ENCODE measurements at regions not wholly inside any gene's neighbourhood (a gene's known extent, or its start where the extent isn't known, plus 50 kb on each side); places are given as distances from the start of the nearest gene placed in this dataset.

- no TSS peak for BruUV-seq (replicated peaks)
- no peak for DNase-seq (ENCODE audit: low read depth, low spot score)
- TF ChIP-seq, protein P1, sequence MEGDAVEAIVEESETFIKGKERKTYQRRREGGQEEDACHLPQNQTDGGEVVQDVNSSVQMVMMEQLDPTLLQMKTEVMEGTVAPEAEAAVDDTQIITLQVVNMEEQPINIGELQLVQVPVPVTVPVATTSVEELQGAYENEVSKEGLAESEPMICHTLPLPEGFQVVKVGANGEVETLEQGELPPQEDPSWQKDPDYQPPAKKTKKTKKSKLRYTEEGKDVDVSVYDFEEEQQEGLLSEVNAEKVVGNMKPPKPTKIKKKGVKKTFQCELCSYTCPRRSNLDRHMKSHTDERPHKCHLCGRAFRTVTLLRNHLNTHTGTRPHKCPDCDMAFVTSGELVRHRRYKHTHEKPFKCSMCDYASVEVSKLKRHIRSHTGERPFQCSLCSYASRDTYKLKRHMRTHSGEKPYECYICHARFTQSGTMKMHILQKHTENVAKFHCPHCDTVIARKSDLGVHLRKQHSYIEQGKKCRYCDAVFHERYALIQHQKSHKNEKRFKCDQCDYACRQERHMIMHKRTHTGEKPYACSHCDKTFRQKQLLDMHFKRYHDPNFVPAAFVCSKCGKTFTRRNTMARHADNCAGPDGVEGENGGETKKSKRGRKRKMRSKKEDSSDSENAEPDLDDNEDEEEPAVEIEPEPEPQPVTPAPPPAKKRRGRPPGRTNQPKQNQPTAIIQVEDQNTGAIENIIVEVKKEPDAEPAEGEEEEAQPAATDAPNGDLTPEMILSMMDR (IDR thresholded peaks at IDR 0.05) = no peak
- TF ChIP-seq, protein P2, sequence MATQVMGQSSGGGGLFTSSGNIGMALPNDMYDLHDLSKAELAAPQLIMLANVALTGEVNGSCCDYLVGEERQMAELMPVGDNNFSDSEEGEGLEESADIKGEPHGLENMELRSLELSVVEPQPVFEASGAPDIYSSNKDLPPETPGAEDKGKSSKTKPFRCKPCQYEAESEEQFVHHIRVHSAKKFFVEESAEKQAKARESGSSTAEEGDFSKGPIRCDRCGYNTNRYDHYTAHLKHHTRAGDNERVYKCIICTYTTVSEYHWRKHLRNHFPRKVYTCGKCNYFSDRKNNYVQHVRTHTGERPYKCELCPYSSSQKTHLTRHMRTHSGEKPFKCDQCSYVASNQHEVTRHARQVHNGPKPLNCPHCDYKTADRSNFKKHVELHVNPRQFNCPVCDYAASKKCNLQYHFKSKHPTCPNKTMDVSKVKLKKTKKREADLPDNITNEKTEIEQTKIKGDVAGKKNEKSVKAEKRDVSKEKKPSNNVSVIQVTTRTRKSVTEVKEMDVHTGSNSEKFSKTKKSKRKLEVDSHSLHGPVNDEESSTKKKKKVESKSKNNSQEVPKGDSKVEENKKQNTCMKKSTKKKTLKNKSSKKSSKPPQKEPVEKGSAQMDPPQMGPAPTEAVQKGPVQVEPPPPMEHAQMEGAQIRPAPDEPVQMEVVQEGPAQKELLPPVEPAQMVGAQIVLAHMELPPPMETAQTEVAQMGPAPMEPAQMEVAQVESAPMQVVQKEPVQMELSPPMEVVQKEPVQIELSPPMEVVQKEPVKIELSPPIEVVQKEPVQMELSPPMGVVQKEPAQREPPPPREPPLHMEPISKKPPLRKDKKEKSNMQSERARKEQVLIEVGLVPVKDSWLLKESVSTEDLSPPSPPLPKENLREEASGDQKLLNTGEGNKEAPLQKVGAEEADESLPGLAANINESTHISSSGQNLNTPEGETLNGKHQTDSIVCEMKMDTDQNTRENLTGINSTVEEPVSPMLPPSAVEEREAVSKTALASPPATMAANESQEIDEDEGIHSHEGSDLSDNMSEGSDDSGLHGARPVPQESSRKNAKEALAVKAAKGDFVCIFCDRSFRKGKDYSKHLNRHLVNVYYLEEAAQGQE (IDR thresholded peaks at IDR 0.05; ENCODE audit: insufficient read depth in 1 of 2, low read depth in 2 of 2, low read length in 1 of 2) = no peak
- TF ChIP-seq POLR2AphosphoS5 (IDR thresholded peaks at IDR 0.05; ENCODE audit: low read depth, low read length) (no peak), SIN3A (IDR thresholded peaks at IDR 0.05; ENCODE audit: borderline replicate concordance, insufficient read depth, low read depth, low read length) (no peak), TCF7L2 (IDR thresholded peaks at IDR 0.05; ENCODE audit: low read depth, low read length) (no peak)
- Histone ChIP-seq H3K4me1 (ENCODE audit: control insufficient read depth, insufficient read depth, low read length) (no peaks in the 10 kb centered on the region), H3K27ac (ENCODE audit: low read length) (no peak overlapping the region), H3K27me3 (ENCODE audit: control insufficient read depth, insufficient read depth, low read length) (no peaks in the 10 kb centered on the region), H3K36me3 (ENCODE audit: control insufficient read depth, insufficient read depth, low read length) (no peaks in the 10 kb centered on the region), H3K9me3 (ENCODE audit: control insufficient read depth, insufficient read depth, low read depth, low read length) (no peaks in the 10 kb centered on the region), H3K4me3 (ENCODE audit: low read depth in 2 of 2, low read length in 2 of 2) (no peak overlapping the region)
- intact Hi-C loops (cut with micrococcal nuclease; ENCODE audit: unreplicated experiment) = no loop called here
- in situ Hi-C loops (cut with HindIII; ENCODE audit: low pct_unique_long_range_greater_than_20kb, low sequenced_read_pairs) = no loop called here
- POLR2A ChIA-PET = no interaction called here
- no peak for ATAC-seq
- CTCF ChIA-PET = no interaction called here
Measured at GRCh38 chr14:27608377-27608776, 1010.5 kb upstream of the NOVA1 start.

DNA sequence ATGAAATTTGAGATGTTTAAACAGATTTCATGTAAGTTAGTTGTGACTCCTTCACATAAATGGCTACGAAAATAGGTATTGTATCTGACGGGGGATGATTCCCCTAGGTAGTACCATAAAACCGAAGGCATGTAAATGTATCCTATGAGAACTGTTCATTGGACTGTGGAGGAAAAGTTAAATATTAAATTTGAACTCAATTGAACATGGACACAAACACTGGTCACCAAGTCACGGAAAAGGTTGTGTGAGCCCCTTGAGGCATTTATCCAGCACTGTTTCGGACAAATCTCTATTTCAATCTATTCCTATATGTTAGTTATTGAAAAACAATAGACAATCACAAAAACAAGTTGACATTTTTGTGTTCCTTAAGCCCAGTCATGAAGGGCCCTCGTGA lies 1014.3 kb upstream of the NOVA1 start:
- no peaks in the 10 kb centered on the region for H3K9me3 ChIP-seq (ENCODE audit: control insufficient read depth, insufficient read depth, low read depth, low read length)

More for the DNA sequence above, 1014.3 kb upstream of the NOVA1 start:
- no peaks in the 10 kb centered on the region for H3K4me1 ChIP-seq (ENCODE audit: control insufficient read depth, insufficient read depth, low read length)
- no peaks in the 10 kb centered on the region for H3K27me3 ChIP-seq (ENCODE audit: control insufficient read depth, insufficient read depth, low read length)
- intact Hi-C loops (cut with micrococcal nuclease; ENCODE audit: unreplicated experiment) = no loop called here
- CTCF ChIA-PET = no interaction called here
- ATAC-seq (no peak), DNase-seq (ENCODE audit: low read depth, low spot score) (no peak)
- POLR2A ChIA-PET = no interaction called here
- H3K36me3 ChIP-seq (ENCODE audit: control insufficient read depth, insufficient read depth, low read length) = no peaks in the 10 kb centered on the region
- no peak for TF ChIP-seq POLR2AphosphoS5 (IDR thresholded peaks at IDR 0.05; ENCODE audit: low read depth, low read length)
- TF ChIP-seq, protein P1 (IDR thresholded peaks at IDR 0.05) = no peak
- TF ChIP-seq TCF7L2 (IDR thresholded peaks at IDR 0.05; ENCODE audit: low read depth, low read length) = no peak
- no peak for TF ChIP-seq SIN3A (IDR thresholded peaks at IDR 0.05; ENCODE audit: borderline replicate concordance, insufficient read depth, low read depth, low read length)
- no peak overlapping the region for H3K4me3 ChIP-seq (ENCODE audit: low read depth in 2 of 2, low read length in 2 of 2)
- no peak overlapping the region for H3K27ac ChIP-seq (ENCODE audit: low read length)
- no TSS peak for BruUV-seq (replicated peaks)
- in situ Hi-C loops (cut with HindIII; ENCODE audit: low pct_unique_long_range_greater_than_20kb, low sequenced_read_pairs) = no loop called here
